Testis (tissue), 2 donors: ENCODE measurements at regions not wholly inside any gene's neighbourhood (a gene's known extent, or its start where the extent isn't known, plus 50 kb on each side); places are given as distances from the start of the nearest gene placed in this dataset.

Source experiments
- DNase-seq: peaks from one replicate; pipeline ENCODE4 v3.0.0-alpha.2; 2019
- H3K27ac ChIP-seq, 2 donors: fragments of 200-600 bp; sonication (generic); one replicate each; pipeline ENCODE4 v1.5.1; 2019
- H3K27me3 ChIP-seq: fragments of 200-600 bp; sonication (generic); one replicate; pipeline ENCODE4 v1.5.1; 2019
- H3K36me3 ChIP-seq: fragments of 200-600 bp; sonication (generic); one replicate; pipeline ENCODE4 v1.5.1; 2017; ENCODE audit warnings: low read depth; ENCODE audit errors: missing control alignments
- H3K4me1 ChIP-seq: fragments of 200-600 bp; sonication (generic); one replicate; pipeline ENCODE4 v1.5.1; 2019
- H3K4me3 ChIP-seq, 2 donors: fragments of 200-600 bp; sonication (generic); one replicate each; pipeline ENCODE4 v1.5.1; 2017 to 2019
- H3K9me3 ChIP-seq: fragments of 200-600 bp; sonication (generic); one replicate; pipeline ENCODE4 v1.5.1; 2017
- CTCF ChIP-seq, 3 experiments: fragments of 450-650 bp in 2 of 3; fragments of 200-600 bp in 1 of 3; sonication (generic) in 1 of 3; IDR thresholded peaks; one replicate each; pipeline ENCODE4 v1.5.1; 2016 to 2019; ENCODE audit warnings: antibody characterized with exemption in 3 of 3, mild to moderate bottlenecking in 2 of 3, moderate library complexity in 1 of 3
- POLR2A ChIP-seq: fragments of 450-650 bp; IDR thresholded peaks from one replicate; pipeline ENCODE4 v1.6.1; 2017; ENCODE audit warnings: antibody characterized with exemption, mild to moderate bottlenecking, moderate library complexity
- WGBS, 2 donors: methylation state at CpG; one replicate each; pipeline ENCODE4 v1.1.5; 2018; 5-methylcytosine and 5-hydroxymethylcytosine counted together
- intact Hi-C: fragments of 100-400 bp; cut with DNase I; formaldehyde crosslinking; loops from one replicate; pipeline ENCODE4 v1.15.1; 2023; ENCODE audit warnings: low total_unique reads

GRCh38 chr14:87667659-87668058, 325.3 kb downstream of the GALC start:
- DNase-seq, result no peak
- Histone ChIP-seq H3K27me3 (no peaks in the 10 kb centered on the region), H3K27ac (no peak overlapping the region), H3K36me3 (no peaks in the 10 kb centered on the region), H3K4me1 (no peaks in the 10 kb centered on the region), H3K4me3 (no peak overlapping the region), H3K9me3 (no peaks in the 10 kb centered on the region)
- 95 to 96% methylated on average over 4 of the region's 4 CpGs for WGBS, 2 donors
- TF ChIP-seq CTCF (IDR thresholded peaks at IDR 0.05), result no peak
- TF ChIP-seq POLR2A, result no peak
- intact Hi-C loops, result no loop called here

- H3K27me3 ChIP-seq, result no peaks in the 10 kb centered on the region
- no peak overlapping the region for H3K4me3 ChIP-seq
- no peaks in the 10 kb centered on the region for H3K36me3 ChIP-seq
- intact Hi-C loops, result no loop called here
- H3K4me1 ChIP-seq, result no peaks in the 10 kb centered on the region
- 61 to 78% methylated on average over 1 of the region's 1 CpG for WGBS, 2 donors
- TF ChIP-seq POLR2A (no peak), CTCF (IDR thresholded peaks at IDR 0.05) (no peak)
- DNase-seq, result no peak
- no peak overlapping the region for H3K27ac ChIP-seq
- no peaks in the 10 kb centered on the region for H3K9me3 ChIP-seq
Measured at GRCh38 chr14:87656315-87656714, 336.7 kb downstream of the GALC start.

GRCh38 chr14:87652278-87652677, 340.7 kb downstream of the GALC start:
- H3K36me3 ChIP-seq, result no peaks in the 10 kb centered on the region
- H3K9me3 ChIP-seq, result no peaks in the 10 kb centered on the region
- no peak overlapping the region for H3K27ac ChIP-seq
- 79 to 92% methylated on average over 2 of the region's 2 CpGs for WGBS, 2 donors
- H3K4me3 ChIP-seq, result no peak overlapping the region
- DNase-seq, result no peak
- H3K4me1 ChIP-seq, result no peaks in the 10 kb centered on the region
- no peaks in the 10 kb centered on the region for H3K27me3 ChIP-seq
- intact Hi-C loops, result no loop called here
- TF ChIP-seq CTCF (IDR thresholded peaks at IDR 0.05), result no peak
- no peak for TF ChIP-seq POLR2A

GRCh38 chr14:87644689-87645088, 348.3 kb downstream of the GALC start:
- Histone ChIP-seq H3K9me3 (no peaks in the 10 kb centered on the region), H3K4me1 (no peaks in the 10 kb centered on the region), H3K36me3 (no peaks in the 10 kb centered on the region), H3K27me3 (no peaks in the 10 kb centered on the region), H3K27ac (no peak overlapping the region), H3K4me3 (no peak overlapping the region)
- TF ChIP-seq CTCF (IDR thresholded peaks at IDR 0.05) (no peak), POLR2A (no peak)
- WGBS, 2 donors, result 92 to 97% methylated on average over 3 of the region's 3 CpGs
- intact Hi-C loops, result no loop called here
- no peak for DNase-seq

GRCh38 chr14:87643005-87643404, 350.0 kb downstream of the GALC start:
- WGBS, 2 donors, result 33 to 34% methylated on average over 4 of the region's 4 CpGs

More at GRCh38 chr14:87643005-87643404, 350.0 kb downstream of the GALC start:
- TF ChIP-seq POLR2A (no peak), CTCF (IDR thresholded peaks at IDR 0.05) (no peak)
- Histone ChIP-seq H3K36me3 (no peaks in the 10 kb centered on the region), H3K27me3 (no peaks in the 10 kb centered on the region), H3K4me1 (no peaks in the 10 kb centered on the region), H3K4me3 (no peak overlapping the region), H3K9me3 (no peaks in the 10 kb centered on the region), H3K27ac (no peak overlapping the region)
- intact Hi-C loops, result no loop called here
- DNase-seq, result peak; percentile 68
